ENCODE measurements at regions not wholly inside any gene's neighbourhood (a gene's known extent, or its start where the extent isn't known, plus 50 kb on each side); places are given as distances from the start of the nearest gene placed in this dataset.
"Not testable (repeated sequence)": the region's sequence is repeated elsewhere in the genome, so short reads cannot be mapped to it uniquely, and the experiment has no call there.

GRCh38 chr7:127477295-127478023 is 85.0 kb upstream of the ZNF800 start:
- H3K4me1 ChIP-seq, result no peaks in the 10 kb centered on the region

GRCh38 chr7:127476618-127477017 is 84.1 kb upstream of the ZNF800 start:
- H3K27me3 ChIP-seq, result no peaks in the 10 kb centered on the region
- intact Hi-C loops (cut with DNase I), result no loop called here
- DNase-seq (ENCODE audit: extremely low spot score in 2 of 2), result no peak
- no peaks in the 10 kb centered on the region for H3K9me3 ChIP-seq
- TF ChIP-seq CTCF (IDR thresholded peaks at IDR 0.05) (no peak), POLR2A (IDR thresholded peaks at IDR 0.05) (no peak), POLR2AphosphoS5 (IDR thresholded peaks at IDR 0.05; ENCODE audit: insufficient read depth in 1 of 2, low read depth in 1 of 2) (no peak)
- no peaks in the 10 kb centered on the region for H3K4me1 ChIP-seq
- H3K27ac ChIP-seq, result no peak overlapping the region
- no peak overlapping the region for H3K4me3 ChIP-seq
- no peaks in the 10 kb centered on the region for H3K36me3 ChIP-seq

More at GRCh38 chr7:127477295-127478023, 85.0 kb upstream of the ZNF800 start:
- H3K4me3 ChIP-seq, result no peak overlapping the region
- H3K27ac ChIP-seq, result no peak overlapping the region
- intact Hi-C loops (cut with DNase I), result no loop called here
- TF ChIP-seq POLR2A (IDR thresholded peaks at IDR 0.05), result no peak
- TF ChIP-seq CTCF (IDR thresholded peaks at IDR 0.05), result no peak
- TF ChIP-seq POLR2AphosphoS5 (IDR thresholded peaks at IDR 0.05; ENCODE audit: insufficient read depth in 1 of 2, low read depth in 1 of 2), result no peak
- H3K36me3 ChIP-seq, result no peaks in the 10 kb centered on the region
- no peak for DNase-seq (ENCODE audit: extremely low spot score in 2 of 2)
- no peaks in the 10 kb centered on the region for H3K9me3 ChIP-seq
- no peaks in the 10 kb centered on the region for H3K27me3 ChIP-seq

GRCh38 chr7:127474457-127474856 is 81.9 kb upstream of the ZNF800 start:
- Histone ChIP-seq H3K4me3 (no peak overlapping the region), H3K9me3 (no peaks in the 10 kb centered on the region), H3K27ac (no peak overlapping the region), H3K27me3 (no peaks in the 10 kb centered on the region), H3K36me3 (no peaks in the 10 kb centered on the region), H3K4me1 (no peaks in the 10 kb centered on the region)
- DNase-seq (ENCODE audit: extremely low spot score in 2 of 2), result no peak
- intact Hi-C loops (cut with DNase I), result no loop called here
- no peak for TF ChIP-seq CTCF (IDR thresholded peaks at IDR 0.05)
- TF ChIP-seq POLR2AphosphoS5 (IDR thresholded peaks at IDR 0.05; ENCODE audit: insufficient read depth in 1 of 2, low read depth in 1 of 2), result no peak
- TF ChIP-seq POLR2A (IDR thresholded peaks at IDR 0.05), result no peak

- intact Hi-C loops (cut with DNase I), result no loop called here
- no peak for TF ChIP-seq POLR2AphosphoS5 (IDR thresholded peaks at IDR 0.05; ENCODE audit: insufficient read depth in 1 of 2, low read depth in 1 of 2)
- TF ChIP-seq POLR2A (IDR thresholded peaks at IDR 0.05), result no peak
- TF ChIP-seq CTCF (IDR thresholded peaks at IDR 0.05), result no peak
- no peaks in the 10 kb centered on the region for H3K4me1 ChIP-seq
- H3K27me3 ChIP-seq, result no peaks in the 10 kb centered on the region
- no peak overlapping the region for H3K4me3 ChIP-seq
- H3K27ac ChIP-seq, result no peak overlapping the region
- no peak for DNase-seq (ENCODE audit: extremely low spot score in 2 of 2)
- no peaks in the 10 kb centered on the region for H3K36me3 ChIP-seq
- no peaks in the 10 kb centered on the region for H3K9me3 ChIP-seq
Measured at GRCh38 chr7:127473409-127473808, 80.9 kb upstream of the ZNF800 start.

- intact Hi-C loops (cut with DNase I), result no loop called here
- H3K36me3 ChIP-seq, result no peaks in the 10 kb centered on the region
- H3K4me3 ChIP-seq, result no peak overlapping the region
- no peaks in the 10 kb centered on the region for H3K9me3 ChIP-seq
- no peak for DNase-seq (ENCODE audit: extremely low spot score in 2 of 2)
- H3K27ac ChIP-seq, result no peak overlapping the region
- TF ChIP-seq POLR2AphosphoS5 (IDR thresholded peaks at IDR 0.05; ENCODE audit: insufficient read depth in 1 of 2, low read depth in 1 of 2) (no peak), POLR2A (IDR thresholded peaks at IDR 0.05) (no peak), CTCF (IDR thresholded peaks at IDR 0.05) (no peak)
- no peaks in the 10 kb centered on the region for H3K4me1 ChIP-seq
- no peaks in the 10 kb centered on the region for H3K27me3 ChIP-seq
Measured at GRCh38 chr7:127460077-127460476, 67.6 kb upstream of the ZNF800 start.

- H3K9me3 ChIP-seq; H3K27ac ChIP-seq; H3K27me3 ChIP-seq; H3K36me3 ChIP-seq; DNase-seq (ENCODE audit: extremely low spot score in 2 of 2); intact Hi-C loops (cut with DNase I); H3K4me1 ChIP-seq; H3K4me3 ChIP-seq: not testable (repeated sequence)
Measured at GRCh38 chr7:127451258-127451657, 58.8 kb upstream of the ZNF800 start.

Measured in vagina (tissue), 2 donors.